HepG2 (cell line): ENCODE measurements at regions not wholly inside any gene's neighbourhood (a gene's known extent, or its start where the extent isn't known, plus 50 kb on each side); places are given as distances from the start of the nearest gene placed in this dataset.

Experiments
- MBNL3 ChIP-seq: fragments of 250-450 bp; sonication (Bioruptor Pico); conservative IDR thresholded peaks from 2 replicates; pipeline ENCODE4 v1.8.0; 2022; ENCODE audit warnings: mild to moderate bottlenecking, inconsistent platforms
- POLR2A ChIP-seq, 2 experiments: IDR thresholded peaks; 2 replicates each; pipeline ENCODE4 v1.6.1; 2011; ENCODE audit warnings: low read depth in 2 of 2, low read length in 2 of 2, mild to moderate bottlenecking in 1 of 2, moderate library complexity in 1 of 2; ENCODE audit not compliant: insufficient read depth in 1 of 2
- SIN3A ChIP-seq: IDR thresholded peaks from 2 replicates; pipeline ENCODE4 v1.6.1; 2011; ENCODE audit warnings: low read depth, mild to moderate bottlenecking, control low read depth, low read length, borderline replicate concordance
- SRSF1 ChIP-seq: fragments of 200-400 bp; formaldehyde crosslinking; optimal IDR thresholded peaks from 2 replicates; pipeline ENCODE3; 2017; ENCODE audit warnings: mild to moderate bottlenecking, low read depth, low read length, moderate library complexity
- ZFP41 ChIP-seq: sonication (generic); formaldehyde crosslinking; IDR thresholded peaks from 2 replicates; pipeline ENCODE4 v1.4.0; 2020; ENCODE audit warnings: mild to moderate bottlenecking, missing genetic modification reagents, borderline replicate concordance
- ZNF253 ChIP-seq: sonication (generic); formaldehyde crosslinking; IDR thresholded peaks from 2 replicates; pipeline ENCODE4 v1.8.0; 2022; ENCODE audit warnings: mild to moderate bottlenecking, missing genetic modification reagents, borderline replicate concordance
- ZNF274 ChIP-seq: sonication (generic); formaldehyde crosslinking; IDR thresholded peaks from 2 replicates; pipeline ENCODE4 v1.5.1; 2020; ENCODE audit warnings: mild to moderate bottlenecking, missing genetic modification reagents
- TF ChIP-seq, protein P1 (sequence below): sonication (generic); formaldehyde crosslinking; IDR thresholded peaks from 2 replicates; pipeline ENCODE4 v1.4.0; 2020; ENCODE audit warnings: missing genetic modification reagents, borderline replicate concordance

DNA sequence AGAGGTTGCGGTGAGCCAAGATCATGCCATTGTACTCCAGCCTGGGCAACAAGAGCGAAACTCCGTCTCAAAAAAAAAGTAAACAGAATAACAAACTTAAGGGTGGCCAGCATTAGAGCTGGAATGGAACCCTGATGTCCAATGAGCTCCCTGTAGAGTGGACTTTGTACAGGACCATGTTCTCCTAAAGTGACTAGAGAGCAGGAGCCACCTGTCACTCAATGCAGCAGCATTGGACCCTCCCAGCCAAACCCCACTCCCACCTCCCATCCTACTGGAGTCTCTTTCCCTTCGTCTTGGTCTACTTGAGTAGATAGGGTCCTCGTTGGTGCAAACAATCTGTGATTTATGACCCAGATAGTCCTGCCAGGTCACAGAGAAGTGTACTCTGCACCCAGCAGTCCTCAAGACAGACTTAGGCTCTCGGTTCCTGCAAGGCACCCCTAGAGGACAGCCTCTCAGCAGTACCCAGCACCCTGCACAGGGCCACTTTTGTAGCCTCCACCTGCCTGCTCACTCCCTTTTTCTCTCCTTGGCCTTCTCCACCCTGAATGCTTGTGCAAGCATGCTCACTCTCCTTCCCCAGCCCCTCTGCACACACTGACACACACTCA lies 69.2 kb upstream of the ZNF281 start:
- no peak for TF ChIP-seq POLR2A (IDR thresholded peaks at IDR 0.05; ENCODE audit: insufficient read depth in 1 of 2, low read depth in 2 of 2, low read length in 2 of 2)
- no peak for TF ChIP-seq MBNL3 (CRISPR knock-in tag)
- TF ChIP-seq SIN3A: no peak
- TF ChIP-seq ZFP41 (CRISPR knock-in tag): no peak
- TF ChIP-seq SRSF1: no peak
- no peak for TF ChIP-seq ZNF274 (CRISPR knock-in tag)
- TF ChIP-seq, protein P1, sequence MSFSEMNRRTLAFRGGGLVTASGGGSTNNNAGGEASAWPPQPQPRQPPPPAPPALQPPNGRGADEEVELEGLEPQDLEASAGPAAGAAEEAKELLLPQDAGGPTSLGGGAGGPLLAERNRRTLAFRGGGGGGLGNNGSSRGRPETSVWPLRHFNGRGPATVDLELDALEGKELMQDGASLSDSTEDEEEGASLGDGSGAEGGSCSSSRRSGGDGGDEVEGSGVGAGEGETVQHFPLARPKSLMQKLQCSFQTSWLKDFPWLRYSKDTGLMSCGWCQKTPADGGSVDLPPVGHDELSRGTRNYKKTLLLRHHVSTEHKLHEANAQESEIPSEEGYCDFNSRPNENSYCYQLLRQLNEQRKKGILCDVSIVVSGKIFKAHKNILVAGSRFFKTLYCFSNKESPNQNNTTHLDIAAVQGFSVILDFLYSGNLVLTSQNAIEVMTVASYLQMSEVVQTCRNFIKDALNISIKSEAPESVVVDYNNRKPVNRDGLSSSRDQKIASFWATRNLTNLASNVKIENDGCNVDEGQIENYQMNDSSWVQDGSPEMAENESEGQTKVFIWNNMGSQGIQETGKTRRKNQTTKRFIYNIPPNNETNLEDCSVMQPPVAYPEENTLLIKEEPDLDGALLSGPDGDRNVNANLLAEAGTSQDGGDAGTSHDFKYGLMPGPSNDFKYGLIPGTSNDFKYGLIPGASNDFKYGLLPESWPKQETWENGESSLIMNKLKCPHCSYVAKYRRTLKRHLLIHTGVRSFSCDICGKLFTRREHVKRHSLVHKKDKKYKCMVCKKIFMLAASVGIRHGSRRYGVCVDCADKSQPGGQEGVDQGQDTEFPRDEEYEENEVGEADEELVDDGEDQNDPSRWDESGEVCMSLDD: no peak
- no peak for TF ChIP-seq ZNF253 (CRISPR knock-in tag)
